Upper lobe of left lung (tissue), 4 donors: ENCODE measurements at regions not wholly inside any gene's neighbourhood (a gene's known extent, or its start where the extent isn't known, plus 50 kb on each side); places are given as distances from the start of the nearest gene placed in this dataset.

Source experiments
- POLR2A ChIP-seq, 4 donors: fragments of 450-650 bp; IDR thresholded peaks; one replicate each; pipeline ENCODE4 v1.5.1; 2016 to 2017; ENCODE audit warnings: antibody characterized with exemption in 4 of 4, mild to moderate bottlenecking in 2 of 4
- TF ChIP-seq, protein P1 (sequence below), 6 experiments: fragments of 450-650 bp in 4 of 6; fragments of 200-600 bp in 2 of 6; sonication (generic) in 2 of 6; IDR thresholded peaks; one replicate each; pipeline ENCODE4 v1.5.1; 2016 to 2019; ENCODE audit warnings: antibody characterized with exemption in 6 of 6

- TF ChIP-seq POLR2A (IDR thresholded peaks at IDR 0.05): no peak
- TF ChIP-seq, protein P1, sequence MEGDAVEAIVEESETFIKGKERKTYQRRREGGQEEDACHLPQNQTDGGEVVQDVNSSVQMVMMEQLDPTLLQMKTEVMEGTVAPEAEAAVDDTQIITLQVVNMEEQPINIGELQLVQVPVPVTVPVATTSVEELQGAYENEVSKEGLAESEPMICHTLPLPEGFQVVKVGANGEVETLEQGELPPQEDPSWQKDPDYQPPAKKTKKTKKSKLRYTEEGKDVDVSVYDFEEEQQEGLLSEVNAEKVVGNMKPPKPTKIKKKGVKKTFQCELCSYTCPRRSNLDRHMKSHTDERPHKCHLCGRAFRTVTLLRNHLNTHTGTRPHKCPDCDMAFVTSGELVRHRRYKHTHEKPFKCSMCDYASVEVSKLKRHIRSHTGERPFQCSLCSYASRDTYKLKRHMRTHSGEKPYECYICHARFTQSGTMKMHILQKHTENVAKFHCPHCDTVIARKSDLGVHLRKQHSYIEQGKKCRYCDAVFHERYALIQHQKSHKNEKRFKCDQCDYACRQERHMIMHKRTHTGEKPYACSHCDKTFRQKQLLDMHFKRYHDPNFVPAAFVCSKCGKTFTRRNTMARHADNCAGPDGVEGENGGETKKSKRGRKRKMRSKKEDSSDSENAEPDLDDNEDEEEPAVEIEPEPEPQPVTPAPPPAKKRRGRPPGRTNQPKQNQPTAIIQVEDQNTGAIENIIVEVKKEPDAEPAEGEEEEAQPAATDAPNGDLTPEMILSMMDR (IDR thresholded peaks at IDR 0.05): no peak
Observed at GRCh38 chr6:147023581-147023980, 180.6 kb upstream of the STXBP5 start.
